OCI-M1 (cell line): ENCODE measurements at regions not wholly inside any gene's neighbourhood (a gene's known extent, or its start where the extent isn't known, plus 50 kb on each side); places are given as distances from the start of the nearest gene placed in this dataset.

Experiments used
- DNase-seq: peaks from one replicate; lab custom pipeline; 2025; lab: John Stamatoyannopoulos, UW

DNA sequence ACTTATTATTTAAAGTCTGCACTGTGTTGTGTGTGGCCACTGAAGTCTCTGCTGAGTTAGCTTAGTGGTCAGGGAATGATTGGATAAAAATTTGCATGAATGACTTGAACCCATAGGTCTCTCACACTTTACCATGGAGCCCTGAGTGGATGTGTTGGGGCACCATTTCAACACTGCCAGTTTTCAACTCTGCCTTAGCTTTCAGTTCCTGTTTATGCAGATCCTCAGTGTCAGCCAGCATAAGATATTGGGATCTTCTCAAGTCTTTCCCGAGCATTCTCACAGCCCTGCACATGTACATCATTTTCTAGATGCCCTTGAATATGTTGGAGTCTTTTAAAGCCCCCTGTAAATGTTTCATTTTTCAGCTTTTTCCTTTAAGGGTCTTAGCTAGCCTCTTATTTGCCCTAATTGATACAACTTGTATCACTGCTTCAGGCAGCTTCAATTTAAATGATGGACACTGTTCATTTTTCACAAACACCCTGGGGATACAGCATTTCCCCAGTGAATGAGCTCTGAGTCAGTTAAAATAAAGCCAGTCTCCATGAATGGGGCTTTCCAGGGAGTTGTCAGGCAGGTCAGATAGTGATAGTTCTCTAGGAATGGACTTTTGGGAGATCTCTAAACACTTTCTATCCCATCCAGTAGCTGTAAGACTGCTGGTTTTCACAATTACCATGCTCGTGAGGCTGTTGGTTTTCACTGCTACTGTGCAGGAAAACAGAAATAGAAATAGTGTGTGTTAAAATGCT is 211.9 kb upstream of the PAPPA start:
- DNase-seq, result no peak

DNA sequence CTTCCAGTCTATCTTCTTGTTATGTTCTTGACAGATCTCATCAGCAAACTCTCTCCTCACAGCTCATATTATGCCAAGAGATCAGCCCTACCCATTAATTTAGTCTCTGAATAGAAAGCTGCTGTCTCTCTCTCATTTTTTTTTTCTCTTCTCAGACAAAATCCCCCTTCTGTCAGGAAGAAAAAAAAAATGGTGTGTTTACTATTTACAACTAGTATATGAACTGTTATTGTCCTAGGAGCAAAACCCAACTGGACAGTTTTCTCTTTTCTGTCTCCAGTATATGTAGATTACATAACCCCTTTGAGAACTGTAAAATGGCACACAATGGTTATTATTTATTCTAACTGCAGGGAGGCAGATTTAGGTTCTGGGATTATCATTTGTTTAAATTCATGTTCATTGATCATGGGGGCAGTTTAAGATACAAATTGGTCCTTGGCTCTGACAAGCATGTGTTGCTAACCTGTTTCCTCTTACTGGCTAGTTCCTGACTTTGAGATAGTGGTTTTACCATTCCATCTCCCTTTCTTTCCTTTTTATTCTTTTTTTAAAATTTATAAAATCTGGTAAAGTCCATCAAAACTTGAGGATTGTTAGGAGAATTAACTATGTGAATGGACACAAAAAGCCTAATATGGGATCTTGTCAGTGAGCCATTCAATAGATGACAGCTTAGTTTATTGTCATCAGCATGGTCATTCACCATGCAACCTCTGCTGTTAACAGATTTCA is 210.0 kb upstream of the PAPPA start:
- DNase-seq, result no peak

DNA sequence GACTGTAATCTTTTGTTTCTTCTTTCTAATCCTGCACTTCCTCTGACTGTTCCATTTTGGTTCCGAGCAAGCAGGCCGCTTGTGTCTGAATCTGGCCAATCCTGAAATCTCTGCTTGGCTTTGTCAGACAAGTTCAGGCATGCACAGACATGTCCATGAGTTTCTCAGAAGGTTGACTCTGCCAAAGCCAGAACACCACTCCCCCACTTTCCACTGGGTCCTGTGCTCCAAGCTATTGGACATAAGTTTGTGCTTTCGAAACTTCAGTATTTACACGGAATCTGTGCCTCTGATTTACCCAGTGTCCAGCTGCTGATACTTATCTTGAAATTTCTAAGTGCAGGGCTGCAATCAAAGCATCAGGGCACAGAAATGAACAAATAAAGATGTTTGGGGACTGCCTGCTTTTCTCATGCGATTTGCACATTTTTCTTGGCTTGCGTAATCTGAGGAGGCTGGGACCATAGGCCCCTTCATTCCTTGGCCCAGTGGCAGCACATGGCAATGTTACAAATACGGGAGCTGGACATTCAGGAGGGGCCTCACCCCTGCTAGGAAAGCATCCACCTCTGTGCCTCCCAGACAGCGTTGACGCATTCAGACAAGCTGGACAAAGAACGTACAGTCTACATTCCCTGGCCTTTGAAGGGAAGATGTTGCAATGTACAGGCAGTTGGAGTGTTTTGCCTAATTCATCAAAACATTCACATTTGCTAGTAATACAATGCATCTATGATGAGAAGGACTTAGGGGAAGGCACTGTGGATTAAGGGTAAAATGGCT is 209.2 kb upstream of the PAPPA start:
- no peak for DNase-seq

DNA sequence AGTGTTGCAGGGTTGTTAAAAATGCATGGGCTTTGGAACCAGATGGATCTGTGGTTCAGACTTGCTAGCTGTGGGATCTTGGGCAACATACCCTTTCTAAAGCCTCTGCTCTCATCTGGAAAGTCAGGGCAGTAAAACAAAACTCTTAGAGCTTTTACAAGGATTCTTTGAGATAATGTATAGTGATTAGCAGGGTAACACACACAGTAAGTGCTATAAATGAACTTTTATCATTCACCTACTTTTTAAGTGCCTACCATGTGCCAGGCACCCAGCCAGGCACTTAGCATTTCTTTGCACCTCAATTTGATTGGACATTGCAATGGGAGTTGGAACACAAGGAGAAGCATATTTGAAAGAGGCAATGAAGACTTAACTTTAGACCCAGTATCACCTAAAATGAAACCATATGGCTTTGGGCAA is 208.6 kb upstream of the PAPPA start:
- DNase-seq, result no peak

DNA sequence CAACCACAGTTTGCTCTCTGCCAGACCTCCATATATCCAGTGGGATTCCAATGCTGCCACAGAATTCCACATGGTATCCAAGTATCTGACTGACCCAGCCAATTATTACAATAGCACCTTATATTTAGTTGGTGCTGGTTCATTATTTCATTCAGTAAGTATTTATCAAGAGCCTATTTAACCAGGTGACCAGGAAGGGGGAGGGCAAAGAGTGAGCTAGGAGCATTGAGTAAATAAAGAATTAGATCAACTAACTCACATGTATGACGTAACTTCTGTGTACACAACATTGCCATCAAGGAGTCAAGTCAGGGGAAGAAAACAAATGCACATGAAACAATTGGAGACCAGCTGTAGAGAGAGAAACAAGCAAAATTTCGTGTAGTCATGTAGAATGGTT is 207.1 kb upstream of the PAPPA start:
- DNase-seq, result no peak

DNA sequence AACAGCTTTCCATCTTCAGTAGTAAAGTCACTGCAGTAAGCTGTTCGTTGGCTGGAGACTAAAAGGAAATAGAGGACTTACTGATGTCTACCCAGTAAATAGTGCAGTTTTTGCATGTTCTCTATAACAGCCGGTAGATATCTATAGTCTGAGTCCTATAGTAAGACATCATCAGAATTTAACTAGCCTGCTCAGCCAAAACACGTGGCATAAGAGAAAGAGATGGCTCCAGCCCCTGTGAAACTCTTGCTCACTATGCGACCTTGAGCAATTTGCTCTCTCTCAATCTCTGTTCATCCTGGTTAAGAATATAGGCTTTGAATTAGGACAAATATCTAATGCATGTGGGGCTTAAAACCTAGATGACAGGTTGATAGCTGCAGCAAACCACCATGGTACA is 201.6 kb upstream of the PAPPA start:
- DNase-seq, result no peak

DNA sequence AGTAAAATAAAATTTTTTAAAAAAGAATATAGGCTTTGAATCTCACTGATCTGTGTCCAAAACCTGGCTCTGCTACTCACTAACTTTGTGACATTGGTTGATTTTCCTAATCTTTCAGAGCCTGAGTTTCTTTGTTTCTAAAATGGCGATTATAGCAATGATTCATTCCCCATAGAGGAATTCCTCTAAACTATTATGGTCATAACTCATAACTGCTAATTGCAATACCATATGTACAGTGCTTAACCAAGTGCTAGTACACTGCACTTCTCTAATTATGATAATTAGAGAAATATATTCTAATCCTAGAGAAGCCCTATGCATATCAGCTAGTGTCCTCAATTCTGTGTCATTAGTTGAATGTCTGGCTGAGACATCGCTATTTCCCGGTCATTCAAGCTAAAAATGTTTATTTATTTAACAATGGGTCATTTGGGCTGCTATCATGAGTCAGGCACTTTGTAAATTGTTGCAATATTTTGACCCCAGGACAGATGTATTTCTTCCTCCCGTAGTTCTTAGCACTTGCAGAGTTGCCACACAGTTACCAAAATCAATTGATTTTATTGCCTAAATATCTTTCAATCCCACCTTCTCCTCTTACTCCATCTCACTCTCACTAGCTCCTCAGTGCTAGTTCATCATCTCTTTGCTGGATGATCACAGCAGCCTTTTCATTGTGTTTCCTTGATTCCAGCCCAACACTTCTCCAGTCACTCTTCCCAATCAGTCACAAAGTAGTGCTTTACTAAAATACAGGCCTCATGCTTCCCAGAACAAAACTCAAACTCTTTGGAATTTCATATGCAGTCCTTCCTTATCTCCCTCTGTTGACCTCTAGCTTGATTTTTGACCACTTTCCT is 200.9 kb upstream of the PAPPA start:
- DNase-seq, result no peak

DNA sequence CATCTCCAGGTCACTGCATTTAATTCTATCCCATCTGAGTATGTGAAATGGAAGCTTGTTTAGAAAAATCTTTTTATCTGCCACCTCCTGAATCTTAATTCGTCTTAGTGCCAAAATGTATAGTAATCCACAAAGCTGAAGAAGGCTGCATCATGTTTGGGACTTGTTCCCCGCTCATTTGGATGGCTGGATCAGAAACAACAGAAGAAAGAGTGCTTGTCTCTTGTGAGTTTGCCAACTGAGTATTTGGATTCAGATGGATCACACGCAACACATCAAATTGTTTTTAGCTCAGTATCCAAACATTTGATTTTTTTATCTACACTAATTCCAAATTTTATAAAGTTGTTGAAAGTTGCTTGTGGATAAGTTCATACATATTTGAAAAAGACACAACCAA is 197.2 kb upstream of the PAPPA start:
- no peak for DNase-seq

DNA sequence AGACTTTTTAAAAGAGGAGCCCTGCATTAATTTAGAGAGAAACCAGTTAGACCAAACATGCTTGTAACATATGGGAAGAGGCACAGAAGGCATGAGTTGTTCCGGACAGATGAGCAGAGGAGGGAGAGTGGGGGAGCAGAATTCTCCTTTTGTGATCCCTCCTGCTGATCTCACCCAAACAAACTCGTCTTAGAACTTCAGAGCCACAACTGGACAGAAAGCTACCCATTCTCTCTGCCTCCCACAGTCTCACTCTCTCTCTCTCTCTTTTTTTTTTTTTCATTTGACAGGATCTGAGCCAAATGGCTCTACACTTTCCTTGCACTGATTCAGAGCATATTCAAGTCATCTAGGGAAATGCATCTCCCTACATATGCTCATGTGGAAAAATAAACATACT is 196.0 kb upstream of the PAPPA start:
- DNase-seq, result no peak

DNA sequence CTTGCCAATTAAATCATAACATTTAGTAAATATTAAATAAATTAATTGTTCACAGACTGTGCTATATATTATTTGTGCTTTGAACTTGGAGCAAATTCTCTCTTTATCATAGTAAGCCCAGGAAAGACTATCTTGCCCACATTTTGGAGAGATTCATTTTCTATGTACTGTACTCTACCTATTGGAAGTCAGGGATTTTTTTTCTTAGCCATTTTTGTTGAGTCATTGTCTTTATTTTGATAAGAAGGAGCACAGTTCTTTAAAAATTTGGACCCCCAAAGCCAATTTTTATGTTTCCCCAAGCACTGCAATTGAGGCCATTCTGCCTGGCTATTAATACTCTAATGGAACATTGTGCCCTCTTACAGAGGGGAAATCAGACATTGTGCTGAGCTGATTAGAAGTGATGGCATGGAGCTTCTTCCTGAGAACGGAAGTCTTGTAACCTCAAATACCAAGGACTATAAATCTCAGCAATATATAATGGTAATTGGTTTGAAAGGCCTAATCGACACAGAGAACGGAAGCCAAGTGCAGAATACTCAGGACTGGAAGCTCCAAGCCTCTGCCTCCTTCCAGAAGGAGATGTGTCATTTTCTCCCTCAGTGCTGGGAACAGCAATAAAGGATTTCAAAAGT is 188.8 kb upstream of the PAPPA start:
- no peak for DNase-seq

DNA sequence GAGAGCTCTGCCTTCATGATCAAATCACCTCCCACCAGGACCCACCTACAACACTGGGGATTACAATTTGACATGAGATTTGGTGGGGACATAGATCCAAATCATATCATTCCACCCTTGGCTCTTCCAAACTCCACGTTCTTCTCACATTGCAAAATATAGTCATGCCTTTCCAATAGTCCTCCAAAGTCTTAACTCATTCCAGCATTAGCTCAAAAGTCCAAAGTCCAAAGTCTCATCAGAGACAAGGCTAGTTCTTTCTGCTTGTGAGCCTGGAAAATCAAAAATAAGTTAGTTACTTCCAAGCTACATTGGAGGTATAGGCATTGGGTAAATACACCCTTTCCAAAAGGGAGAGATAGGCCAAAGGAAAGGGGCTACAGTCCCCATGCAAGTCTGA is 186.9 kb upstream of the PAPPA start:
- no peak for DNase-seq

DNA sequence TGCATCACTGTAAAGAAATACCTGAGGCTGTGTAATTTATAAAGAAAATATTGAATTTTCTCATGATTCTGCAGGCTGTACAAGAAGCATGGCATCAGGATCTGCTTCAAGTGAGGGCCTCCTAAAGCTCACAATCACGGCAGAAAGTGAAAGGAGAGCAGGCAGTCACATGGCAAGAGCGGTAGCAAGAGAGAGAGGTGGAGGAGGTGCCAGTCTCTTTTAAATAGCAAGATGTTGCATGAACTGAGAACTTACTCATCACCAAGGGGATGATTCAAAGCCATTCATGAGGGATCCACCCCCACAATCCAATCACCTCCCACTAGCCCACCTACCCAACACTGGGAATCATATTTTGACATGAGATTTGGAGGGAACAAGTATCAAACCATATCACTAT is 184.5 kb upstream of the PAPPA start:
- no peak for DNase-seq

DNA sequence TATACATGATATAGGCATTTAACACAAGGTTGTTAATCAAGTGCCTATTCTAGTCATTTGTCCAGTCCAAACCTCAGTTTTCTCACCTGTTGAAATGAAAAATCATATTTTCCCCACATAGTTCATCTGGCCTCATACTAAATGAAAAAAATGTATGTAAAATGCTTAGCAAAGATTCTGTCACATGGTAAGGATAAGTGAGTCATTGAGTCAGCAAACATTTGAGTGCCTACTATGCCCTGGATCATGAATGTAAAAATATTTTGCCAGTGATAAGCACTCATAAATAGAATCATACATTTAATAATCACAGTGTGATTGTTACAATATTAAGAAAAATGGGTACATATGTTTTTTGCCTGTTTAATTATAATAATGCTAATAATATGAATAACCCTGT is 181.2 kb upstream of the PAPPA start:
- no peak for DNase-seq

DNA sequence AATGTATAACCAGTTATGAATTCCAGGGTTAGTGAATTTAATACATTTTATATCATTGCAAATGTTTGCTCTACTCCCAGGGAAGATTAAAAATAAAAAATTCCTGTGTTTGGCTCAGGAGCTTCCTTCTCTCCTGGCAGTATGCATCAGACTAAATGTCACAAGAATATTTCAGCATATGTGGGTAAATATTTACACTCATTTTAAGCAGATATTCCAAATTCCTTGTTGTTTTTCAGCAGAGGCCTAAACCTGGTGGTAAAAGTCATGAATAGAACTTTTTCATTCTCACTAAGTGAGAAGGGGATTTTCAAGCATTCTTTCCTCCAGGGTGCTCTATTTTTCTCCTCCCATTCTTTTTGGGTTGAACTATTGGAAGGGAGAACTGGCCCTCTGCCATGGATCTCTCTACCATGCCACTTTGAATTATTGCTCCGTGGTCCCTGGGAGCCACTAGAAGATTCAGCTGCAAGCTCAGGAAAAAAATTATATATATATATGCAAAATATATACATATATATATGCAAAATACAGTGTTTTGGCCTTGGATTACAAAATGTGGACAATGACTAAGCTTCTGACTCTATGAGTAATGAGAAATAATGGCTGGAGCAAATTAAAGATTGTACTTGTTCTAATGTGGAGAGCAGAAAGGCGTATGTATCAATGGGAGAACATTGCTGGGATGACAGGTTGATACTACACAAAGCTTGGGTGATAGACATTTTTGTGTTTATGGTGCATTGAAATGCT is 180.6 kb upstream of the PAPPA start:
- DNase-seq, result no peak

DNA sequence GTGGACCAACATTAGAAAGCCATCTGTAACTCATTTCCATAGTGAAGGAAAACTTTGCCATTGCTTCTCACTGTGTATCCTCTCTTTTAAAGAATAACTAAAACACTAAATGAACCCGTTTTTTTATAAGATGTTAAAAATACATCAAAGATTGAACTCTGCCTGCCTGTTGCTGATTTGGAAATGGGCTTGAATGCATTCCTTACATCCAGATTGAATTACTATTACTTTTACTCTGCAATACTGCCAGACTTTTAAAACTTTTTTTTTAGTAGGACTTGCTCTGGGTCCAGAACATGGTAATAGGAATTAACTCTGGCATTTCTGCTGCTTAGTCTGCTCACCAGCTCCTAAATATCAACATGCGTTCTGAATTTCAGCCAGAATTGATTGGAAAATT is 176.8 kb upstream of the PAPPA start:
- no peak for DNase-seq

DNA sequence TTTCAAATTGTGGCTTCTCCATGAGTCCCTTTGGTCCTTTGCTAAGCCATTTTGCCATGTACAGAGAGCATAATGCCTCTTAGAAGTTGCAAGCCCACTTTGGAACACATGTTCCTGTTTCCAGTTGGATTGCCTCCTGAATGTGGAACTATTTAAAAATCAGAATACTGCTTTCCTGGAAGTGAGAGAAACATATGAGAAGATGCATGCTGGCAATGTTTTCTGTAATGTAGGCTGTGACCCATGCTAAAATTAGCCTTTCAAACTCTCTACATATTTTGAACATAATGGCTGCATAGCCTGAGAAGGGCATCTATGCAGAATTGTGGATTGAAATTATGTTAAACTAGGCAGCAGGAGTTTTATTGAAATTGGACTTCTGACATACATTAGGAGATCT is 175.5 kb upstream of the PAPPA start:
- no peak for DNase-seq

DNA sequence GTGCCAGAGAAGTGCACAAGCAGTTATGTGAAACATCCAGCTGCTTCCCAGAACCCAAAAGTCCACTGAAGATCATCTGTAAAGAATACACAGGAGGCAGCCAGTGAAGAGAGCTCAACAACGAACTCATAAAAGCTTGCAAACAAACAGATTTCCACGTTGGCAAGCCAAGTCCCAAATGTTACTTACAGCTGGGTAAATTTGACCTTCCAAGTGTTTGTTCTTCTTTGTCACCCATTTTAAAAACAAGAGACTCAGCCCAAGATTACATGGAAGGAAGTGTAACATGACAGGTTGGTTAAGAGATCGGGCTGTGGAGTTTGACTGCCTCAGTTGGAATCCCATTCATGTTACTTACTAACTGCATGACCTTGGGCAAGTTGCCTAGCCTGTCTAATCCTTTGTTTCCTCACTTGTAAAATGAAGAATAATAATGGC is 174.9 kb upstream of the PAPPA start:
- no peak for DNase-seq

DNA sequence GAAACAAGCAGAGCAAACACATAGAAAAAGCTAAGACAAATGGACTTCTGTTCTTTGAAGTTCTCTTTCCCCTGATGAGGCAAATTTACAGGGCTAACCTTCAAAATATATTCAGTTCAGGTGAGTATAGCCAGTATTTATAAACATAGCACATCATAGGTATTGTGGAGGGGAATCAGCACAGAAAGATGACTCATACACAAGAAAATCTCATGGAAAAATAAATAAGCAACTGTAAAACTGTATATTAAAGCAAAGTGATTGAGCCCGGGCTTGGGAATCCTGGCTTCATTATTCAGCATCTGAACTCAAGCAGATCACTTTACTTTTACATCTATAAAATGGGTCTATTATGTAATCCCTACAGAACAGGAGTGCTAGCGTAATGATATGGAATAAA is 173.5 kb upstream of the PAPPA start:
- DNase-seq, result no peak

DNA sequence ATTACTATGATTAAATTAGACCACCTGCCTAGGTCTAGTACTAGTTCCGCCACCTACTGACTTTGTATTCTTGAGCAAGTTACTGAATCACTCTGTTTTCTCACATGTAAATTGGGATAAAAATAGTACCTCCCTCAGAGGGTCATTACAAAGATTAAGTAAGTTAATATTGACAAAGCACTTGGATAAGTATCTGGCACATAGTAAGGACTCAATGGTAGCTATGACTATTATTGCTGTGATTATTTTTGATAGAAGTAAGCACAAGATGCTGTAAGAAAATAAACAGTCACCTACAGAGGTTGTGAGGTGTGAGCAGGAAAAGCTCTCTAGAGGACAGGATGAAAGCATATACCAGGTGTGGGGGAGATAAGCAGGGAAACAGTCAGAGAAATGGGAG is 173.1 kb upstream of the PAPPA start:
- DNase-seq, result no peak

DNA sequence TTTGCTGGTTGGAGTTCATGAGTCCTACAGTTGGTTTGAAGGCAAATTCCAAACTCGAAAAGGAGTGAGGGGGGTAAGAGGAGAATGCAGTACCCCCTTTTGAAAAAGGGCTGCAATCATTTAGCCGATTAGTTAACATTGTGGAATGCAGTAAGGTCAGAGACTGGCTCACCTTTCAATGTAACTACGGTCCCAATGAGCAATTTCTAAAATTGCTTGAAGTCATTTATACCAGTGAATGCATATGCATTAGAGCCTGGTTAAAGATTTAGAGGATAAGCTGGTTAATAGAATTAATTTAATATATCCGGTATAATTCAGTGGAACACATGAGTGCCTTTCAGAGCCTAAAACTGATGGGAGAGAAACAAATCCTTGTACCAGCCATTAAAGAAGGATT is 172.6 kb upstream of the PAPPA start:
- DNase-seq, result no peak

DNA sequence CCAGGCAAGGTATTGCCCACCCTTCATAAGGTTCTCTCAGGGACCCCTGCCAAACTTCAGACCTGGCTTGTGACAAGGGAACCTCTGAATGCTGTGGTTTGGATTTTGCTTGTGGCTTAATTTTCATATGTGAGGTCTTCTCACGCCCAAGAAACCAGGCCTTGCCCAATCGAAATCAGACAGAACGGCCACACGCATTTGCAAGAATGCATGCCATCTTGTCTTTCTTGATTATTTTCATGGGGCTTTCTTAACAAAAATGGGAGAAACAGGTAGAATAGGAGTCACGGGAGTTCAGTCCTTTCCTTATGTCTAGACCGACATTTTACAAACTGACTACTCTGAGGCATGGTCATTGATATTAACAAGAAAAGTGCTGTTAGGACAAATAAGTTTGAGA is 170.2 kb upstream of the PAPPA start:
- DNase-seq, result no peak
